ENCODE measurements at regions not wholly inside any gene's neighbourhood (a gene's known extent, or its start where the extent isn't known, plus 50 kb on each side); places are given as distances from the start of the nearest gene placed in this dataset.

DNA sequence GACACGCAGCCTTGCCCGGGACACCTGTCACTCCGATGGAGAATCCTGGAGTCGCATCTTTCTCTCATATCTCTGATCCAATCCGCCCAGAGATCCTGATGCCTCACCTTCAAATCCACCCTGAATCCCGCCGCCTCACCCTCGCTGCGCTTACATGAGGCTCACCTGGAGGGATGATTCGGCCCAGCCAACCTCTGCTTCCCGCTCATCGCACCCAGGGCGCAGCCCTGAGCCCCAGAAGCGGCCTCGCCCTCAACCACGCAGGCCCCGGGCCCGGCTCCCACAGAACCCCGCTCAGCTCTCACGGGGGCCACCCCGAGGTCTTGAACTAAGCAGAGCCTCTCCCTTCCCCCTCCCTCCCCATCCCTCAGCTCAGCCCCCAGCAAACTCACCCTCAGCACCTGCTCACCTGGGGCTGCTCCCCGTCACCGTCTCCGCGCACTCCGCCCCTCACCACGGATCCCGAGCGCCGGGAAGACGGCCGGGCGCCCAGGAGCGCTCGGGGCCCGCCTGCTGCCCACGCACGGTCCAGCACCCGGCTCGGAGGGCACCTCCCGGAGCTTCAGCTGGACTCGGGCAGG, 160.0 kb downstream of the NDUFA10 start:
- no peak for DNase-seq

DNA sequence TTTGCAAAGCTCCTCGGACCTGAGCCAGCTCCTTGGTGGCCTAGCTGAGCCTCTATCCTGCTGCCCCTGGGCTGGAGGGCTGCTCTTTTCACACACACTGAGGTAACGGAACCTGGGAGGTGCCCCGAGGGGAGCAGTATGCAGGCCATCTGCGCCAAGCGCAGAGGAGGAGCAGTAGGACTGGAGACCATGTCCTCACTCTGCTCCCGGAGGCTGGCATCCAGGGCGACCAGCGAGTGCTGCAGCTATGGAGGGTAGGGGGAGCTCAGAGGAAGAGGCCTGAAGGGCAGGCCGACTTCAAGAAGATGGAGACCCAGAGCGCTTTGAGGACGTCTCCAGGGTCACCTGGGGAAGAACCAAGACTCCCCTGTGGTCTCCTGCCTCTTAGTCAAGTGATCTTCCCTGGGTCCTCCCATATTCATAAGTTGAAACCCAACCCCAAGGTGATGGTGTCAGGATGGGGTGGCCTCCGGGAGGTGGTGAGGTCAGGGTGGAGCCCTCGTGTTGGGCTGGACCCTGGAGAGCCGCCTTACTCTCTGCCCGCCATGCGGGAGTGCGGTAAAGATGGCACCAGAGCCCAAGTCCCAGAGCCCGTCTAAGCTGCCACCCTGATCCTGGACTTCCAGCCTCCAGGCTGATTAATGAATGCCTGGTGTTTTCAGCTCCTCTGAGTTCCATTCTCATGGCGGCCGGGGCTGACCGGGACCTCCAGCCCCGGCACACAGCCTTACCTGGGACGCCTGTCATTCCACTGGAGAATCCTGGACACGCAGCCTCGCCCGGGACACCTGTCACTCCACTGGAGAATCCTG, 160.7 kb downstream of the NDUFA10 start:
- no peak for DNase-seq

DNA sequence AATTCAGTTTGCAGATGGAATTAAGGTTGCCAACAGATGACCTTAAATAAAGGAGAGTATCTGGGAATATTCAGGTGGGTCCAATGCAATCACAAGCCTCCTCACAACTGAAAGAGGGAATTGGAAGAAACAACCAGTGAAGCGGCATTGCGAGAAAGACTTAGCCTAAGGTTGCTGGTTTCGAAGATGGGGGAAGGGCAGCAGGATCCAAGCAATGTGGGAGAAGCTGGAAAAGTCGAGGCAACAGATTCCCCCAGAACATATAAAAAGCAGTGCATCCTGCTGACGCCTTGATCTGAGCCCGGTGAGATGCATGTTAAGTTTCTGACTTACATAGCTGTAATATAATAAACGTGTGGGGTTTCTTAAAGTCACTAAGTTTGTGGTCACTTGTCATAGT, 162.5 kb downstream of the NDUFA10 start:
- no peak for DNase-seq

DNA sequence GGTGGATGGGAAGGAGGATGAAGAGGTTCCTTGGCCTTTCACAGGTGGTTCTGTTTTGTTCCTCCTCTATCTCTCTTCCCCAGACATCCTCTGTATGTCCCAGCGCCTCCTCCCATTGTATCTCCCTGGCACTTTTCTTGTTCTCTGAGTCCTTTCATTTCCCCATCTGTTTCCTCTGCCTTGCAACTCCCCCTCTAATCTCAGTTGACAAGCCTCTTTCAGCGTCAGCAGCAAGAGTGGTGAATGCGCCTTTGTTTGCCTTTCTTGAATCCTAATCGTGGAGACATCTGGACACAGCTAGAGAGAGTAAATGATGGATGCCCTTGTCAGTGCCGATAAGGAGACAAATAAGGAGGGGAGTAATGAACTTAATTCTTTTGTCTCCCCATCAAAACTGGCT, 167.0 kb downstream of the NDUFA10 start:
- DNase-seq, result no peak

DNA sequence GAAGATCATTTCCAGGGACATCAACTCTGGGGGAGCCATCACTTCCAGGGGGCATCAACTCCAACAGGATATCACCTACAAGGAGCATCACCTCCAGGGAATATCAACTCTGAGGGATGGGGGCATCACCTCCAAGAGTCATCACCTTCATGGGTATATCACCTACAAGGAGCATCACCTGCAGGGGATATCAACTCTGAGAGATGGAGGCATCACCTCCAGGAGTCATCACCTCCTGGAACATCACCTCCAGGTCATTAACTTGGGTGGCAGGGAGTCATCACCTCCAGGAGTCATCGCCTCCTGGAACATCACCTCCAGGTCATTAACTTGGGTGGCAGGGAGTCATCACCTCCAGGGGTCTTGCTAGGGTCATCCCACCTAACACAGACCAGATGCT, 167.6 kb downstream of the NDUFA10 start:
- no peak for DNase-seq

DNA sequence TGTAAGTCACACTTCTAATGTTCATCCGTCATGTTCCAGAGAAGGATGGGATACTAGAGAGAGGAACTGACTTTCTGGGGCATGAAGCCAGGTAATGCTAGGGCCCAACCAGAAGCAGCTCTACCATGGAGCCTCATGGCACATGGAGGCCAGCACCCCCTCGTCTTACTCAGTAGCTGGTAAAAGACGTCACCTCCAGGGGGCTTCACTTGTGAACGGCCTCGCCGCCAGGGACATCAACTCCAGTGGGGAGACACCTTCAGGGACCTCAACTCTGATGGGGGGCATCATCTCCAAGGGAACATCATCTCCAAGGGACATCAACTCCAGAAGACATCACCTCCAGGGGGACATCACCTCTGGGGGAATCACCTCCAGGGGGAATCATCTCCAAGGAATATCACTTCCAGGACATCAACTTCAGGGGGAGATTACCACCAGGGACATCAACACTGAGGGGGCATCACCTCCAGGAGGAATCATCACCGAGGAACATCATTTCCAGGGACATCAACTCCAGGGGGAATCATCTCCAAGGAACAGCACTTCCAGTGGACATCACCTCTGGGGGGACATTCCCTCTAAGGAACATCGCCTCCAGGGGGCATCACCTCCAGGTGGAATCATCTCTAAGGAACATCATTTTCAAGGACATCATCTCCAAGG, 168.4 kb downstream of the NDUFA10 start:
- DNase-seq, result no peak

DNA sequence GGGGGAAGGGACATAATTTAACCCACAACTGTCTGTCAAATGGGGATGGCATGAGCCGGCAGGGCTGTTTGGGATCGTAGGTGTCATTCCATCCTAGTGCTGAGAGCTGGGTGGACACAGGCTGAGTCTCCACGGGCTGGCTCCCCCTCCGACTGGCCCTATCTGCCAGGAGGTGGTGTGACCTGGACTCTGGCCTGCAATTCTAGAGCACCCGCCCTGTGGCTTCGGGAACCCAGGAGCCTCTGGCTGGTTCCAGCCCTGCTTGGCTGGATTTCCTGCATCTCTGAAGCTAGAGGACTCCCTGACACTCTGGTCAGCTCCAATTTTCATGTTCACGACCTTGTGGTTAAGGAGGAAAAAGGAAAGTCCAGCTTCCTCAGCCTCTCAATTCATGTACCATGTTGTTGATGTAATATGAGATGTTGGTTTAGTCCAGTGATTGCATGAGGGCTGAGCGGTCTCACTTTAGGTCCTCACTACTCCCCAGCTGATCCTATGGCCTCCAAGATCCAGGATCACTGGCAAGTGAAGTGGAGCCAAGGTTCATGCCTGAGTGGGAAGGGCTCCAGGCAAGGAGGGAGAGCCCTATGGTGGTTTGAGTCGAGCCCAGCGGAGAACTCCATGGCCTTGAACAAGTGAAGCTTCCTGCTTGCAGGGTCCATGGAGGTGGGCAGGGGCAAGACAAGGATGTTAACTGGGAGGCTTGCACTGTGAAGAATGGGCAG, 169.1 kb downstream of the NDUFA10 start:
- DNase-seq, result no peak

DNA sequence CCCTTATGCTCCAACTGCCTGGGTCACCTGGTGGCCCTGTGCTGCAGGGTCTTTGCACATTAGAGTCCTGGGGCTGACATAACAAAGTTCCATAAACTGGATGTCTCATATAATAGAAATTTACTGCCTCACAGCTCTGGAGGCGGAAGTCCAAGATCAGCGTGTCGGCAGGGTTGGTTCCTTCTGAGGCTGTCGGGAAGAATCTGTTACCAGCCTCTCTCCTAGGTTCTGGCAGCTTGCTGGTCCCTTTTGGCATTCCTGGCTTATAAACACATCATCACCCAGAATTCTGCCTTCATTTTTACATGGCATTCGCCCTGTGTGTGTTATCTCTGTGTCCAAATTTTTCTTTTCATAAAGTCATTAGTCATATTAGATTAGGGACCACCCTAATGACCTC, 170.5 kb downstream of the NDUFA10 start:
- DNase-seq, result no peak

DNA sequence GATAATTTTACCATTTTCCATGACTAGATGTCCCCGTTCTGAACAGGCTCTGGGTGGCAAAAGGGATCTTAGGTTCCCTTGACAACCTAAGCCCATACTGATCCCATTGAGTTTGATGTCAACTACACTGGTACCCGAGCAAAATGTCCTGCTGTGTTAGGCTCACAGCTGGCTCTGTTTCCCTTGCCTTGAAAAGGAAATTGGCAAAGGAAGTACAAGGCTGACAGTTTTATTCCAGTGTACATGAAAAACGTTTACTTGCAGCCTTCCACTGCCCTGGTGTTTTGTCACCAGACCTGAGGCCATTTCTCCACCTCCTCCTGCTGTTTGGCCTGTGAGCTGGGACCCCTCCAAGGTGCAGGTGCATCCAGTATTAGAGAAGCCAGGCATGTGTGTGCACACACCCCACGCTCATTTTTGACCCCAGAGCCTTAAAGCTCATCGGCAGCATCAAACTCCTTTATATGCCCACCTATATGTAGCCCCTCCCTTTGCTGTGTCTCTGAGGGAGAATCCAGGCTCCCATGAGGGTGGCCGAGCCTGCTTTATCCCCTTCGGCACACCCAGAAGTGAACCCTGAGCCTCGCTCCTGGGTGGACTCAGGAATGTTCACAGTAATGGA, 171.3 kb downstream of the NDUFA10 start:
- DNase-seq, result no peak

DNA sequence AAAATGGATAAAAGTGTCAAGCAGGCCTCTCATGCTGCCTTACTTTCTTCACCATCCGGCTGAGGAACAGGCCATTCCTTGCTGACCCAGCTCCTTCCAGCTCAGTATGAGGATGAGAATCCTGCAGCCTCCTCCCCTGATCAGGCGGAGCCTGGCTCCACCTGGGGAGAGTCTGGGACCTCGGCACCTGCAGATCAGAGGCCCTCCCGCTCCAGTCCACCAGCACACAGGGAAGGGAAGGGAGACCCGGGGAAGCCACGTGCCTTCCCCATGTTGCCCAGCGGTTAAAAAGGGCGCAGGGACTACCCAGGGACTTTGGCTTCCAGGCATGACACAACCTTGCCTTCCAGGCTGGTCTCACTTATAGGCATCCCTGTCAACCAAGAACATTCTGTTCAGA, 172.0 kb downstream of the NDUFA10 start:
- DNase-seq, result no peak

DNA sequence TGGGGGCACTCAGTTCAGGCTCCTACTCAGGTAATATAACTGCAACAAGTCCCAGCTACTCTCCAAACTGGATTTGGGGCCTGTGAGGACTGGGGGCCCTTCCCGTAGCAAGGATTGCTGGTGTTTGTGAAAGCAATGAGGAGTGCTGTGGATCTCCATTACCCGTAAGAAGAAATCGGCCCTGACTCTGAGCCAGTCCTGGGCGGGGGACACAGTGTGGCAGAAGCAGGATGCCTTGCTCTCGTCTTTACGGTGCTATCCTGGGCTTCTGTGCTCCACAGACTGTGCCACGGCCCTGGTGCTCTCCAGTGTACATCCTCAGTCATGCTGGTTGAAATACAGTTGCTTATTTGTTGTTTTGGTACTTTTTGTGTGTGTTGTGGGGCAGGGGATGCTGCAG, 172.9 kb downstream of the NDUFA10 start:
- DNase-seq, result no peak

DNA sequence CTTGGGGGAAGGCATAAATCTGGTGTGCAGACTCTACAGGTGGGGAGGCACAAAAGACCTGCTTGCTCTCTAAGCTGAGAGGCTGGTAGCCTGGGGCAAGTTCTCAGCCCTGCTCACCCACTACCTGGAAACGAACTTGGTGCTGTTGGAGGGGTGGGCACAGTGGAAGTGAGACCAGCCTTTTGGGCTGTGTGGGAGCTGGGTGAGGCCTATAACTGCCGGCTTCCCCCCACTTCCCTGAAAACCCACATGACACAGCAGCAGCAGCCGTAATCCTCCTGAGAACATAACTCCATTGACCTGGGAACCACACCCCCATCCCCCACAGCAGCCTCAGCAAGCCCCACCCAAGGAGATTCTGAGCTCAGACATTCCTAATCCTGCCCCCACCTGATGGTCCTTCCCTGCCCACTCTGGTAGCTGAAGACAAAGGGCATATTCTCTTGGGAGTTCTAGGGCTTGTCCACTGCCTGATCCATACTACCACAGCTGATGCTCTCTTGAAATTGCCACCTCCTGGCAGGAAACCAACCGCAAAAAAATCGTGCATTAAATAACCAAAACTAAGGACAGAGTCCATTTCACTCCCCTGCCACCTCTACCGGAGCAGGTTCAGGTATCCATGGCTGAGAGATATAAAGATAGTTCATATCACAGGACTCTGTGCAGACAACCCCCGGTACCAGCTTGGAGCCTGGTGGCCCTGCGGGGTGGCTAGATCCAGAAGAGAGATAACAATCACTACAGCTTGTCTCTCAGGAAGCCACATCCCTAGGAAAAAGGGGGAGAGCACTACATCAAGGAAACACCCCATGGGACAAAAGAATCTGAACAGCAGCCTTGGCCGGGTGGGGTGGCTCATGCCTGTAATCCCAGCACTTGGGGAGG, 178.1 kb downstream of the NDUFA10 start:
- DNase-seq, result no peak

DNA sequence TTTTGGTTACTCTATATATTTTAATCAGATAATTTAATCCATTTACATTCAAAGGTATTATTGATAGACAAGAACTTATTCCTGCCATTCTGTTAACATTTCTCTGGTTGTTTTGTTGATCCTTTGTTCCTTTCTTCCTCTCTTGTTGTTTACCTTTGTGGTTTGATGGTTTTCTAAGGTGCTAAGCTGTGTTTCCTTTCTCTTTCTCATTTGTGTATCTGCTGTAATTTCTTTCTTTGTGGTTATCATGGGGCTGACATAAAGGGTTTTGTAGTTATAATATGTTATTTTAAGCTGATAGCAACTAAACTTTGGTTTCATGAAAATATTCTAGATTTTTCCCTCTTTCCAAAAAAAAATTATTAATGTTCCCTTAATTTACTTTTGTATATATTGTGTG, 179.2 kb downstream of the NDUFA10 start:
- DNase-seq, result no peak

DNA sequence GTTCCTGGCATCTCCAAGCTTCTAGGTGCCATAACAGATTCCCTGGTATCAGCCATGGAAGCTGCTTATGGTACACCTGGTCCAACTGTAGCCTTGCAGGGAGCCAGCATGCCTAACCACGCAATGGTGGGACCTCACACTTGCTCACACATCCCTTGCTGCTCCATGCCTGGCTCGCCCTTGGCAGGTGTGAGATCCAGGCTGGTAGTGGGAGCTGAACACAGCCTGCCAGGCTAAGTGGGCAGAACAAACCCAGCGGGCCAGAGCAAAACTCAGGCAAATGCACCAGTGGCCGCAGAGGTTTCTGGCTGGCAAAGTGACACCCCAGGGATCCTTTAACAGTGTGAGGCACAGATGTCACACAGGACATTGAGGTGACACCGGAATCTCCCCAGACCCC, 185.8 kb downstream of the NDUFA10 start:
- no peak for DNase-seq

DNA sequence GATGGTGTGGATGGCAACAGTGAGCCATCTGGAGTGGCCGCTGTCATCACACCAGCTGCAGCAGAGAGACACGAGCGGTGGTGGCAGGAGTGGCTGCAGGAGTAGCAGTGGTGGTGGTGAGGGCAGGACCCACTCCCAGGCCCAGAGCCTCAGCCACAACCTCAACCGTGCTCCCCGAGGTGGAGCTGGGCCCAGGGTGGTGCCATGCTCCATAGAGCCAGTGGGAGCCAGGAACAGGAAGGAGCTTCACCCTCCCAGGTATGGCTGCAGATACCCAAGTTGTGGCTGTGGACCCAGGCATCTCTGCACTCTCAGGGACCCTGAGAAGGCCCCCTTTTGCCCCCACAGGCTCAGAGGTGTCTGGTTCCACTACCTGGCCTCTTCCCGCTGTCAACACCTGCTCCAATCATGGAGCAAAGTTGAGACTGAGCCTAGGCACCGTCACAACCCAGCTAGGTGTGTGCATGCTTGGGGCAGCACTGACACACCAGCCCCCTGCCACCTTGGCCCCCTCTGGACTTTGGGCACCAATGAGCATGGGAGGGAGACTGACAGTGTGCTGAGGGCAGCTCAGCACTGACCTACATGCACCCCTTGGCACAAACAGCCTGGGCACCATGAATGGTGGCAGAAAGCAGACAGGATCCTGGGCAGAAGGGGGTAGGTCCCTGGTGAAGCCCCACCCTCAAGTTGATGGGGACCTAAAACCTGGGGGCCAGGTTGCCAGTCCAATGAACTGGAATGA, 188.9 kb downstream of the NDUFA10 start:
- no peak for DNase-seq

DNA sequence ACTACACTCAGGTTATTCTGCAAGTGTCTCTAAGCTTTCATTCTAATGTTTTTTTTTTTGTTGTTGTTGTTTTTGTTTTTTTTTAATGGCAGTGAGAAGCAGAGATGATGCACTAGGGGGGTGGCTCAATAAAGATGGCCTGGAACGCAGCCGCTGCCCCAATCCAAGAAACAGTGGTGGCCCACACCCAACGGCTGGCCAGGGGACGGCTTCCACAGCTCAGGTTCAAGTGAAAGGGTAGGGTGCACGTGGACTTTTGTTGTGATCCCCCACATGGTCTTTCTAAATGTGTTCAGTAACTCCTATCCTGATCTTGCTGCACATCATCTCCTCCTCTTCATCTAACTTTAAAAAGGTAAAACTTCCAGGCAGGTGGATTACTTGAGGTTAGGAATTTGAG, 190.1 kb downstream of the NDUFA10 start:
- DNase-seq, result no peak

DNA sequence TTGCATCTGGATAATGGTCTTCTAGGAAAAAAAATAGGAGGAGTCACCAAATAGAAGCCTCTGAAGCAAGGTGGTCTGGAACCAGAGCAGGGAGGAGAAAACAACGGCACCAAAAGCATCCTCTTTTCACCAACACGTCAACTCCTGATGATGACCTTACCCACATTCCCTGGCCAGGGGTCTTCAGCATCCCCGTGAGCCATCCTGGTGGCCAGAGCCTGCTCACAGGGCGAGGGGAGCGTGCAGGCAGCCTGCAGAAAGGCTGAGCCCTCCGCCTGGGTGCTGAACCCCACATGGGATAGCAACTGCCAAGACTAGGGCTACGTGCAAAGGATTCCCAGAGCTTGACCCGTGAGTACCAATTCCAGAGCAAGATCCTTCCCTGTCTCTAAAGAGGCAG, 191.0 kb downstream of the NDUFA10 start:
- DNase-seq, result no peak

DNA sequence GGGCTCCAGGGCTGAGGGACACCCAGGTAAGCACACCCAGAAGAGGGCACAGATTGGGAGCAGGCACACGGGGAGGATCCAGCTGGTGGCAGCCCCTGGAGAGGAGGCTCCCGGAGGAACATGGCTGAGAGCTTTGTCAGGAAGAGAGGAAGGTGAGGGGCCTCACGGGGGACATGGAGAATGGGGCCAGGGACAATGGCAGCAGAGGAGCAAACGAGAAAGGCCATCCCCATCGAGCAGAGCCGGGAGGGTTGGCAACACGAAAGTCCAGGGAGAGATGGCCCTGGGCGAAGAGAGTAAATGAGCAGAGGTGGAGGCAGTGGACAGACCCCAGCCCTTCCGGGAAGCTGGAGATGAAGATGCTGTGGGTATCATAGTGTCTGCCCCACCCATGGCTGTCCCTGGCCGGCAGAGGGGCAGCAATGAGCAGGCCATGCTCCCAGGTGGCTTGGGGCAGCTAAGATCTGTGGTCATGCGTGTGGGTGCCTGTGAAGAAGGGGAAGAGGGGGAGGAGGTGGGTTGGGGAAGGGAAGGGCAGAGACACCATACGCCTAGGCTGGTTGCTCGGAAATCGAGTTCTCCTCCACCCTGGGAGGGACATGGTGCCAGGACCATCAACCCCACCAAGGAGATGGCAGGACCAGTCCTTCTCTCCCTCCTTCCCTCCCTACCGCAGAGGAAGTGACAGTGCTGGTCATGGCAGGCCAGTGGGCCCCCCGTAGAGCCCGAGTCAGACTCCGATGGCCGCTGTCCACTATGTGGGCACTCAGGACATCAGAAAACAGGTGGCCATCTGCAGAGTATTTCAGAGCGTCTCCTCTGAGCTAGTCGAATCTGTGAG, 191.7 kb downstream of the NDUFA10 start:
- no peak for DNase-seq

DNA sequence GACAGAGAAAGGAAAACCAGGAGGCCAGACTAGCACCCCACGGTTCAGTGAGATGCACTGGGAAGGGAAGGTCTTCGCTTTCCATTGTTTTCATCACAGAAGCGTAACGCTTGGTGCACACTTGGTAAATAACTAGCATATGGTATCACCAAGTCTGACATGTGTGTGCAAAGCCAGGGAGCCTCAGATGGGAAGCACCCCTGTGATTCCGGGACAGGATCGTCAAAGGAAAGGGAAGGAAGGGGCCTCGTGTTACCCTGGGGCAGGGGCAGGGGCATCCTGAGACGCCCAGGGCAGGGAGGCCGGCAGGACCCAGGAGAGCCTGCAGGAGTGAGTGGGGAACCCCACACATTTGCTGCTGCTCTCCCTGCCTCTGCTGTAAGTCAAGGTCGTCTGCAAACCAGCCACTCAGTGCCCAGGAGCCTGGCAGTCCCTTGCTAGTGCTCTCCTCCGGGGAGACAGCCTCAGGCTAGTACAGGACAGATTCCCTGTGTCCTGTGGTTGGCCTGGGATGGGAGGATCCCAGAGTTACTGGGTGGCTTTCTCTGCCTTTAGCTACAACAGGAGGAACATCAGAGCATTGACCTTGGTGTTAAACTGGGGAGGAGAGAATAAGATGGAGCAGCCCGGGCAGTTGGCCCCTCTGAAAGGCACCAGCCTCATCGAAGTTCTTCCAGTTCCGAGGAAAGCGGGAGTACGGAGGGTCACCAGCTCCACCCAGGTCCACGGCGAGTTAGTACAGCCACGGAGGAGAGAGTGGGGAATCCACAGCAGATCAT, 192.5 kb downstream of the NDUFA10 start:
- no peak for DNase-seq
